Astrocyte of the spinal cord (primary cell): ENCODE measurements at regions not wholly inside any gene's neighbourhood (a gene's known extent, or its start where the extent isn't known, plus 50 kb on each side); places are given as distances from the start of the nearest gene placed in this dataset.

Experiments
- DNase-seq: peaks from one replicate; pipeline ENCODE4 v3.0.0; 2011; ENCODE audit warnings: low read depth, low spot score
- H3K4me3 ChIP-seq: 2 replicates; pipeline ENCODE4 v1.5.1; 2011; ENCODE audit warnings: low read depth, mild to moderate bottlenecking, low read length, moderate library complexity
- in situ Hi-C: cut with HindIII; loops from 2 replicates; pipeline ENCODE4 v1.10.0; 2017; ENCODE audit warnings: low sequenced_read_pairs
- TF ChIP-seq, protein P1 (sequence below): IDR thresholded peaks from 2 replicates; pipeline ENCODE4 v1.5.1; 2012; ENCODE audit warnings: low read depth, mild to moderate bottlenecking, low read length, inconsistent platforms

DNA sequence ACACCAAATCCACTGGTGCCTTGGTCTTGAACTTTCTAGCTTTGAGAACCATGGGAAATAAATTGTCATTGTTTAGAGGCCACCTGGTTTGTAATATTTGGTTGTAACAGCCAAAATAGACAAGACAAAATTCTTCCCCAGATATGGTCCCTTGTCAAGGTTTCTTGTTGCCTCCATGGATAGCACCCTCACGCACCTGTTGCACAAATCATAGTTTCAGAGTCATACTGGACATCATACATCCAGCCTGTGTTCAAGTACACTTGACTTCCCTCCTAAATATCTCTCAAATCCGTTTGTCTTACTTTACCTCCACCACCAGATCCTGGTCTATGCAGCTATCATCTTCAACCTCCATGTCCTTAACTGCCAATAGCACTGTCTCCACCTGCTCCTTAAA is 256.7 kb upstream of the IGFBP3 start:
- in situ Hi-C loops = no loop called here
- no peak for DNase-seq
- no peak overlapping the region for H3K4me3 ChIP-seq
- TF ChIP-seq, protein P1, sequence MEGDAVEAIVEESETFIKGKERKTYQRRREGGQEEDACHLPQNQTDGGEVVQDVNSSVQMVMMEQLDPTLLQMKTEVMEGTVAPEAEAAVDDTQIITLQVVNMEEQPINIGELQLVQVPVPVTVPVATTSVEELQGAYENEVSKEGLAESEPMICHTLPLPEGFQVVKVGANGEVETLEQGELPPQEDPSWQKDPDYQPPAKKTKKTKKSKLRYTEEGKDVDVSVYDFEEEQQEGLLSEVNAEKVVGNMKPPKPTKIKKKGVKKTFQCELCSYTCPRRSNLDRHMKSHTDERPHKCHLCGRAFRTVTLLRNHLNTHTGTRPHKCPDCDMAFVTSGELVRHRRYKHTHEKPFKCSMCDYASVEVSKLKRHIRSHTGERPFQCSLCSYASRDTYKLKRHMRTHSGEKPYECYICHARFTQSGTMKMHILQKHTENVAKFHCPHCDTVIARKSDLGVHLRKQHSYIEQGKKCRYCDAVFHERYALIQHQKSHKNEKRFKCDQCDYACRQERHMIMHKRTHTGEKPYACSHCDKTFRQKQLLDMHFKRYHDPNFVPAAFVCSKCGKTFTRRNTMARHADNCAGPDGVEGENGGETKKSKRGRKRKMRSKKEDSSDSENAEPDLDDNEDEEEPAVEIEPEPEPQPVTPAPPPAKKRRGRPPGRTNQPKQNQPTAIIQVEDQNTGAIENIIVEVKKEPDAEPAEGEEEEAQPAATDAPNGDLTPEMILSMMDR = no peak

DNA sequence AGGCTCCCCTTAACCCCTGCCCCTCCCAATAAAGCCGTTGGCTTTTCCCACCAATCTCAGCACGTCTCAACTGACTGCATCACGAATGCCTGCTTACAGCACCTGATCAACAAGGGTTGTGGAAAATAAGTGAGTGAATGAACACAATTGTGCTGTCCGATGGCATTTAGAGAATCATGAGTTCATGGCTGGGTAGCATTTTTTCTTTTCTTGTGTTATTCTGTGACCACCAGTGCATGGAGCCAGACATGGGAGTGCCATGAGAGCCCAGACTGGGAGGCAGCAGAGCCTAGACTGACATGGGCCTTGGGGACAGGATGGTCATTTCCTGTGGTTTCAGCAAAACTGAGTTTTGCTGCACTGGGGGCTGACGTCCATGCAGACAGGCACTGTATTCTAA is 254.1 kb upstream of the IGFBP3 start:
- no peak overlapping the region for H3K4me3 ChIP-seq
- TF ChIP-seq, protein P1 = no peak
- in situ Hi-C loops = no loop called here
- DNase-seq = no peak

DNA sequence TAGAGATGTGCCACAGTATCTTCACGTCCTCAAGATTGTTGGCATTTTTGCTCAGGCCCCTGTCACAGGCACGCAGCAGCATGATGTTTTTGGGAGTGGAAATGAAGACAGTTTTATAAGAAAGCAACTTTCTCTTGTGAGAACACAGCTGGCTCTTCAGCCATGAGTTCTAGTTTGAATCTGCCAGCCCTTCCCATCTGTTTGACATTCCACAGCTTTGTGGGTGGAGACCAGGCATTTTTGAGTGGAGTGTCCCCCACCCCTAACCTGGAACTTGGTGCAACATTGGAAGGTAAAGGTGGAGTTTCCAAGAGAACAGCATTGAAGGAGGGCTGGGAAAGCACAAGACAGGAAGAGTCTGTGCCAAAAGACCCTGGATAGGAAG is 253.1 kb upstream of the IGFBP3 start:
- DNase-seq = no peak
- TF ChIP-seq, protein P1 = no peak
- H3K4me3 ChIP-seq = no peak overlapping the region
- in situ Hi-C loops = no loop called here

DNA sequence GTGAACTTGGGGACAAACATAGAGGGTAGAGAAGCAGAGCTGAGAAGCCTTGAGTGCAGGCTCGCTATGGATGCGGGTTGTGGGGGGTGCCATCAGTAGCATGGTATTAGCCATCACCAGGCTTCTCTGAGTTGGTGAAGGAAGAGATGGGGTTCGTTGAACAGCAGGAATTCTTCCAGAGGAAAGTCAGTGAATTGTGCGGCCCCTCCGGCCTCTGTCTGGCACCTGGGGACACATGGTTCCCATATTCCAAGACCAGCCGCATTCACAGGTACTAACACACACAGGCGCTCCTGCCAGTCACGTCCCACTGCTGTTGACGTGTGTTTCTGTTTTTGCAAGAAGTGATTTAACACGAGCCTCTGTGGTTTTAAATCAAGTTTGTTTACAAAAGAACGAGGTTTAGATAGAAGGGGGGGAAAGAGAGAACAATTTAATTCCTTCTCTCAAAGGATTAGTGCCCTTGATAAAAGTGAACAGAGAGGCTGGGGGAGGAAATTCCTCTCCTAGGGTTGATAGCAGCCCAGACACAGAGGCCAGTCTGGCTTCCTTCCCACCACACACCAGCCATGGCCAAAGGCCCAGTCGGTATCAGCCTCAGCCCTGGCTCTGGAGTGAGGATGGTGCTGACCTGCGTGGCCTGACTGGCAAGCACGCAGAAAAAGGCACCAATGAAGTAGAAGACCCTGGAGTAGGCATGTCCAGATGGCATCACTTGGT is 252.6 kb upstream of the IGFBP3 start:
- DNase-seq = no peak
- in situ Hi-C loops = no loop called here
- TF ChIP-seq, protein P1 = no peak
- no peak overlapping the region for H3K4me3 ChIP-seq

DNA sequence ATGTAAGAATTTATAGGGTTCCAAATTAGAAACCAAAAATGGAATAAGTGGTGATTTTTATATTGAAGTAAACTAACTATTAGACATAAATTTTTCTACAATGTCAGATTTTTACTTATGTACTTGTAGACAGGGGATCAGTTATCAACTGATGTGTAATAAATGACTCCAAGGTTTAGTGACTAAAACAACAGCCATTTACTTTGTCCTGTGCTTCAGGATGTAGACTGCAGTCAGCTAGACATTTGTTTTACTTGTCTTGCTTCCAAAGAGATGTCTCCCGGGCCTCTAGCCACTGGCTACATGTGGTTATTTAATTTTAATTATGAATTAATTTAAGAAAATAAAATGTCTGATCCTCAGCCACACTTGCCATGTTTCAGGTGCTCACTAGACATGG is 249.7 kb upstream of the IGFBP3 start:
- TF ChIP-seq, protein P1 = no peak
- in situ Hi-C loops = no loop called here
- DNase-seq = no peak
- no peak overlapping the region for H3K4me3 ChIP-seq

DNA sequence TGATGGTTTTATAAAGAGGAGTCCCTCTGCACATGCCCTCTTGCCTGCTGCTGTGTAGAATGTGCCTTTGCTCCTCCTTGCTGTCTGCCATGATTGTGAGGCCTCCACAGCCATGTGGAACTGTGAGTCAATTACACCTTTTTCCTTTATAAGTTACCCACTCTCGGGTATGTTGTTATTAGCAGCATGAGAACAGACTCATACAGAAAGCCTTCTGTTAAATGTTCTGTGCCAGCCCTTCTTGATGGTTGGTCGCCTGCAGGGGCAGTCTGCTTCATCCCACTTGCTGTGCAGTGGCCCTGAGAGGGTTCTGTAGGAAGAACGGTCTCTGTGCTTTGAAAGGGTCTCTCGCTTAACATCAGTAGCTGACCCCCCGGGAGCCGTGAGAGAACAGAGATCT is 248.9 kb upstream of the IGFBP3 start:
- H3K4me3 ChIP-seq = no peak overlapping the region
- no peak for DNase-seq
- in situ Hi-C loops = no loop called here
- TF ChIP-seq, protein P1 = no peak
